Parathyroid adenoma (tissue), 2 donors: ENCODE measurements at regions not wholly inside any gene's neighbourhood (a gene's known extent, or its start where the extent isn't known, plus 50 kb on each side); places are given as distances from the start of the nearest gene placed in this dataset.
A peak's percentile ranks its signal among the peaks of the same experiment; 100 is the strongest.

Experiments
- H2AFZ ChIP-seq: fragments of 300-600 bp; sonication (generic); one replicate; pipeline ENCODE4 v1.7.0; 2017; ENCODE audit warnings: antibody characterized with exemption, mild to moderate bottlenecking
- H3K27ac ChIP-seq: fragments of 300-600 bp; sonication (generic); one replicate; pipeline ENCODE4 v1.7.0; 2017
- H3K27me3 ChIP-seq: fragments of 300-600 bp; sonication (generic); one replicate; pipeline ENCODE4 v1.7.0; 2017; ENCODE audit warnings: low read length; ENCODE audit not compliant: control insufficient read depth, insufficient read depth
- H3K36me3 ChIP-seq: fragments of 300-600 bp; sonication (generic); one replicate; pipeline ENCODE4 v1.7.0; 2017; ENCODE audit warnings: low read length; ENCODE audit not compliant: control insufficient read depth, insufficient read depth
- H3K4me1 ChIP-seq: fragments of 300-600 bp; sonication (generic); one replicate; pipeline ENCODE4 v1.7.0; 2017; ENCODE audit warnings: control low read depth
- H3K4me2 ChIP-seq: fragments of 300-600 bp; sonication (generic); one replicate; pipeline ENCODE4 v1.7.0; 2017; ENCODE audit warnings: low read length
- H3K4me3 ChIP-seq: fragments of 300-600 bp; sonication (generic); one replicate; pipeline ENCODE4 v1.7.0; 2017; ENCODE audit warnings: low read depth, low read length
- H3K79me2 ChIP-seq: fragments of 300-600 bp; sonication (generic); one replicate; pipeline ENCODE4 v1.7.0; 2017; ENCODE audit warnings: control low read depth
- H3K9ac ChIP-seq: fragments of 300-600 bp; sonication (generic); one replicate; pipeline ENCODE4 v1.7.0; 2017; ENCODE audit warnings: mild to moderate bottlenecking
- H3K9me3 ChIP-seq: fragments of 300-600 bp; sonication (generic); one replicate; pipeline ENCODE4 v1.7.0; 2017; ENCODE audit warnings: low read length; ENCODE audit not compliant: control insufficient read depth
- TF ChIP-seq, protein P1 (sequence below): fragments of 300-600 bp; sonication (generic); IDR thresholded peaks from one replicate; pipeline ENCODE4 v1.7.0; 2017; ENCODE audit warnings: antibody characterized with exemption, mild to moderate bottlenecking
- donor health status: primary hyperparathyroidism.

DNA sequence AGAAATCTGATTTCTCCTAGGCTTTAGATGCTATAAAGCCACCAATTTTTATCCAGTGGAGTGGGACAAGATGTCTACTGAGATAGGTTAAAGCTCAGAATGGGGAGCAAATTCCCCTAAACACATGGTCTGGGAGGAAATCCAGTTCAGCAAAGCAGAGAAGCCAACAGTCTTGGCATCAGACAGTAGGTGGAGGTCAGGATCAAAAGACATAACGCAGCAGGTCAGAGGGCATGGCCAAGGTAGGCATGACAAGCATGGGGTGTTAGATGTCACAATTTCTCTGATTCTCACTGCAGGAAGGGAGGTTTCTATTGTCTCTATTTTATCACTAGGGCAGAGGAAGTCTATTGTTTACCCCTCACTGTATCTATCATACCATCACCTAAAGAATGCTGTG, 288.2 kb downstream of the ACTL7B start:
- H3K4me1 ChIP-seq = no peaks in the 10 kb centered on the region
- H3K36me3 ChIP-seq = no peaks in the 10 kb centered on the region
- H2AFZ ChIP-seq = no peak overlapping the region
- H3K9me3 ChIP-seq = no peaks in the 10 kb centered on the region
- no peak overlapping the region for H3K4me3 ChIP-seq
- TF ChIP-seq, protein P1, sequence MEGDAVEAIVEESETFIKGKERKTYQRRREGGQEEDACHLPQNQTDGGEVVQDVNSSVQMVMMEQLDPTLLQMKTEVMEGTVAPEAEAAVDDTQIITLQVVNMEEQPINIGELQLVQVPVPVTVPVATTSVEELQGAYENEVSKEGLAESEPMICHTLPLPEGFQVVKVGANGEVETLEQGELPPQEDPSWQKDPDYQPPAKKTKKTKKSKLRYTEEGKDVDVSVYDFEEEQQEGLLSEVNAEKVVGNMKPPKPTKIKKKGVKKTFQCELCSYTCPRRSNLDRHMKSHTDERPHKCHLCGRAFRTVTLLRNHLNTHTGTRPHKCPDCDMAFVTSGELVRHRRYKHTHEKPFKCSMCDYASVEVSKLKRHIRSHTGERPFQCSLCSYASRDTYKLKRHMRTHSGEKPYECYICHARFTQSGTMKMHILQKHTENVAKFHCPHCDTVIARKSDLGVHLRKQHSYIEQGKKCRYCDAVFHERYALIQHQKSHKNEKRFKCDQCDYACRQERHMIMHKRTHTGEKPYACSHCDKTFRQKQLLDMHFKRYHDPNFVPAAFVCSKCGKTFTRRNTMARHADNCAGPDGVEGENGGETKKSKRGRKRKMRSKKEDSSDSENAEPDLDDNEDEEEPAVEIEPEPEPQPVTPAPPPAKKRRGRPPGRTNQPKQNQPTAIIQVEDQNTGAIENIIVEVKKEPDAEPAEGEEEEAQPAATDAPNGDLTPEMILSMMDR = no peak
- H3K79me2 ChIP-seq = no peaks in the 10 kb centered on the region
- H3K9ac ChIP-seq = no peak overlapping the region
- no peak overlapping the region for H3K4me2 ChIP-seq
- no peak overlapping the region for H3K27ac ChIP-seq
- H3K27me3 ChIP-seq = no peaks in the 10 kb centered on the region

DNA sequence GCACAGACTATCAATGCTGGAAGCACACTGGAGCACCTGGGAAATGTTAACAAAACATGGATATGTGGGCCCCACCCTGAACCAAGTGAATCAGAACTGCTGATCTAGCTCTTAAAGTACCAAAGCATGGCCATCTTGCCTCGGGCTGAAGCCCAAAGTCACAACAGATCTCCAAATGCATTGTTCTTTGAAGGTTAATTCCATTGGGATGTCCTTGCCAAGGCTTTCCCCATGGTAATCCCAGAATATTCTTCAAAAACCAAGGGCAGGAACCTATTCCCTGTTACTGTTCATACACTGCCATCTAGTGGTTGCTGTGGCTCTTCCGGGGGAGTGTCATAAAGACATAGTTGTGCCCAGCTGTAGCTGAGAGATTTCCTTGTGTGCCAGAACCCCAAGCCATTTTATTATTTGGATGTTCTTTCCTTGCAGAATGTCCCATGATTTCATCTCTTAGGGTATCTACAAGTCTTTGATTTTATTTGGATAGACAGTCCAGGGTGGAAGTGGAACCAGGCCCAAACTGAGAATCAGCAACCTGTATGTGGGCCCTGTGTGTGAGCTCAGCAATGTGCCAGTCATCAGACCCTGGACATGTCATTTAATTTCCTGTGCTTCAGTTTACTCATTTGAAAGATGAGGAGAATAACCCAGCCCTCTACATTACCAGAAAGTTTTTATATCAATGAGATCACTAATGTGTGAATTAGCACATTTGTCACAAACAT, 290.0 kb downstream of the ACTL7B start:
- TF ChIP-seq, protein P1 = peak; percentile 46
- H3K9me3 ChIP-seq = no peaks in the 10 kb centered on the region
- no peaks in the 10 kb centered on the region for H3K4me1 ChIP-seq
- H3K9ac ChIP-seq = no peak overlapping the region
- H3K4me2 ChIP-seq = no peak overlapping the region
- H3K36me3 ChIP-seq = no peaks in the 10 kb centered on the region
- no peaks in the 10 kb centered on the region for H3K27me3 ChIP-seq
- H2AFZ ChIP-seq = no peak overlapping the region
- no peak overlapping the region for H3K27ac ChIP-seq
- no peak overlapping the region for H3K4me3 ChIP-seq
- H3K79me2 ChIP-seq = no peaks in the 10 kb centered on the region

DNA sequence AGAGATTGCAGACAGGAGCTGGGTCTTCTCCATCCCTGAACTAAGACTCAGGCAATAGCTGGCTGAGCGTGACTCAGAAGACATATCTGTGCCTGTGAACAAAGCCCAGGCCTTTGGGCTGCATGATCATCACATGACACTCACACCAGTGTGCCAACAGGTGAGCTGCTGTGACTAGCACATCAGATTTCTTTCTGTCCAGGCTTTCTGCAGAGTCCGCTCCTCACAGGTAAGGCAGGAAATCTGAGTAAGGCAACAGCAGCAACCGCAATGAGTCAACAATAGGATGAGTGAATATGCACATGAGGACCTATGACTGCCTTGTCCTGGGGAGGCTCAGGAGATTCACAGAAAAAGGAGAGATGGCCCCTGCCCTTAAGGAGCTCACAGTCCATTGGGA, 293.6 kb downstream of the ACTL7B start:
- Histone ChIP-seq H3K27ac (no peak overlapping the region), H3K4me1 (no peaks in the 10 kb centered on the region), H3K4me2 (no peak overlapping the region), H2AFZ (no peak overlapping the region), H3K9ac (no peak overlapping the region), H3K79me2 (no peaks in the 10 kb centered on the region), H3K27me3 (no peaks in the 10 kb centered on the region), H3K36me3 (no peaks in the 10 kb centered on the region), H3K9me3 (no peaks in the 10 kb centered on the region), H3K4me3 (no peak overlapping the region)
- TF ChIP-seq, protein P1 = no peak

GRCh38 chr9:108559432-108559831, 296.4 kb downstream of the ACTL7B start:
- Histone ChIP-seq H3K27ac (no peak overlapping the region), H3K9me3 (no peaks in the 10 kb centered on the region), H3K4me1 (no peaks in the 10 kb centered on the region), H3K79me2 (no peaks in the 10 kb centered on the region), H3K9ac (no peak overlapping the region), H3K36me3 (no peaks in the 10 kb centered on the region), H3K4me3 (no peak overlapping the region), H3K4me2 (no peak overlapping the region), H2AFZ (no peak overlapping the region), H3K27me3 (no peaks in the 10 kb centered on the region)
- TF ChIP-seq, protein P1 = no peak

DNA sequence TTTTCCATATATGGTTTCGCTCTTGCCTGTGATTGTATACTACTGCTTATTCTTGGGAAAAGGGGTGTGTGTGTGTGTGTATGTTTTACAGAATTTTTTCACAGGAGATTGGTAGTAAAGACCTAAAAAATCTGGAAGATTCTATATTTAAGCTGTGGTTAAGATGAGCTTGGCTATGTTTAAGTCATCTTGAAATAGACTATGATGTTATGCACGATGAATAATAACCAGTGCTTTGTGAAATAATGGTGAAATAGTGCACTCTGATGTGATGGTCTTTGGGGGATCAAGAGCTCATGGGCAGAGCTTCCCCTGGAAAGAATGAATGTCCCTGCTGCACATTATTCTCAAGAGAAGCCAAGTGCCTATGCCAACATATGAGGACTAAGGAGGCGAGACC, 301.0 kb downstream of the ACTL7B start:
- H3K4me1 ChIP-seq = no peaks in the 10 kb centered on the region
- H3K79me2 ChIP-seq = no peaks in the 10 kb centered on the region
- no peak overlapping the region for H3K27ac ChIP-seq
- no peak overlapping the region for H3K9ac ChIP-seq
- no peaks in the 10 kb centered on the region for H3K36me3 ChIP-seq
- no peak overlapping the region for H3K4me3 ChIP-seq
- no peak overlapping the region for H2AFZ ChIP-seq
- TF ChIP-seq, protein P1 = no peak
- H3K27me3 ChIP-seq = no peaks in the 10 kb centered on the region
- no peaks in the 10 kb centered on the region for H3K9me3 ChIP-seq
- H3K4me2 ChIP-seq = no peak overlapping the region
